Suprapubic skin (tissue), 4 donors: ENCODE measurements at regions not wholly inside any gene's neighbourhood (a gene's known extent, or its start where the extent isn't known, plus 50 kb on each side); places are given as distances from the start of the nearest gene placed in this dataset.

ENCODE experiments used
- CTCF ChIP-seq, 2 donors: fragments of 200-600 bp in 1 of 2; fragments of 450-650 bp in 1 of 2; sonication (generic) in 1 of 2; IDR thresholded peaks; one replicate each; pipeline ENCODE4 v1.5.1; 2016 to 2019; ENCODE audit warnings: antibody characterized with exemption in 2 of 2, mild to moderate bottlenecking in 1 of 2, moderate library complexity in 1 of 2
- EP300 ChIP-seq: sonication (generic); formaldehyde crosslinking; IDR thresholded peaks from one replicate; pipeline ENCODE4 v1.6.1; 2017; ENCODE audit warnings: antibody characterized with exemption
- POLR2A ChIP-seq, 2 donors: fragments of 450-650 bp; IDR thresholded peaks; one replicate each; pipeline ENCODE4 v1.6.1; 2017; ENCODE audit warnings: antibody characterized with exemption in 2 of 2, mild to moderate bottlenecking in 2 of 2, moderate library complexity in 2 of 2
- POLR2AphosphoS5 ChIP-seq, 3 donors: sonication (generic); formaldehyde crosslinking; IDR thresholded peaks; one replicate each; pipeline ENCODE4 v1.6.1; 2017; ENCODE audit warnings: antibody characterized with exemption in 3 of 3

- TF ChIP-seq CTCF (IDR thresholded peaks at IDR 0.05) (no peak), POLR2A (IDR thresholded peaks at IDR 0.05) (no peak), POLR2AphosphoS5 (IDR thresholded peaks at IDR 0.05) (no peak), EP300 (no peak)
Observed at GRCh38 chr1:234878288-234878687, 250.3 kb downstream of the TOMM20 start.
